ENCODE measurements at regions not wholly inside any gene's neighbourhood (a gene's known extent, or its start where the extent isn't known, plus 50 kb on each side); places are given as distances from the start of the nearest gene placed in this dataset.

GRCh38 chr17:71975331-71975801 lies 145.5 kb upstream of the SOX9 start:
- no peaks in the 10 kb centered on the region for H3K36me3 ChIP-seq (ENCODE audit: control insufficient read depth in 2 of 2, extremely low read depth in 1 of 2, insufficient read depth in 2 of 2, low read length in 2 of 2)
- dilution Hi-C loops (cut with MboI; ENCODE audit: extremely low pct_ligation_motif_present, low sequenced_read_pairs) = no loop called here
- DNase-seq (ENCODE audit: low read depth, low spot score) (no peak), FAIRE-seq (peak; percentile 75)
- no peaks in the 10 kb centered on the region for H3K27me3 ChIP-seq (ENCODE audit: control insufficient read depth, extremely low read depth, insufficient read depth, low read length)
- peak overlapping the region; percentile 81 for H3K4me2 ChIP-seq (ENCODE audit: control insufficient read depth, extremely low read depth, insufficient read depth, low read depth, low read length)
- TF ChIP-seq CTCF (optimal IDR thresholded peaks at IDR 0.05 in 1 of 3, IDR thresholded peaks at IDR 0.05 in 1 of 3, conservative IDR thresholded peaks at IDR 0.05 in 1 of 3; ENCODE audit: extremely low read depth in 1 of 3, insufficient read depth in 2 of 3, low read length in 3 of 3) = no peak
- no peak for TF ChIP-seq EZH2 (IDR thresholded peaks at IDR 0.05; ENCODE audit: low read length)
- H3K9me1 ChIP-seq (ENCODE audit: control insufficient read depth, extremely low read depth, insufficient read depth, low read length) = no peaks in the 10 kb centered on the region
- peaks cover 35% of the 10 kb centered on the region for H3K4me1 ChIP-seq (ENCODE audit: control insufficient read depth, extremely low read depth, insufficient read depth, low read length)
- peak overlapping the region in 2 of 3 experiments; percentile 59 to 66 for H3K4me3 ChIP-seq (ENCODE audit: control insufficient read depth in 2 of 3, extremely low read depth in 1 of 3, insufficient read depth in 2 of 3, low read depth in 1 of 3, low read length in 3 of 3)
- peak overlapping the region; percentile 88 for H2AFZ ChIP-seq (ENCODE audit: control insufficient read depth, low read length)
- H4K20me1 ChIP-seq (ENCODE audit: control insufficient read depth, extremely low read depth, insufficient read depth, low read length) = no peaks in the 10 kb centered on the region
- no peaks in the 10 kb centered on the region for H3K9me3 ChIP-seq (ENCODE audit: control insufficient read depth, low read depth, low read length)
- H3K27ac ChIP-seq (ENCODE audit: control insufficient read depth, insufficient read depth, low read length) = peak overlapping the region; percentile 87
- H3K79me2 ChIP-seq (ENCODE audit: control insufficient read depth, insufficient read depth, low read length) = no peaks in the 10 kb centered on the region
- H3K9ac ChIP-seq (ENCODE audit: control insufficient read depth, extremely low read depth, insufficient read depth, low read length) = peak overlapping the region; percentile 69

GRCh38 chr17:71976011-71976649 lies 144.7 kb upstream of the SOX9 start:
- Histone ChIP-seq H3K4me2 (ENCODE audit: control insufficient read depth, extremely low read depth, insufficient read depth, low read depth, low read length) (peak overlapping the region; percentile 81), H3K9ac (ENCODE audit: control insufficient read depth, extremely low read depth, insufficient read depth, low read length) (peak overlapping the region; percentile 69), H3K9me1 (ENCODE audit: control insufficient read depth, extremely low read depth, insufficient read depth, low read length) (no peaks in the 10 kb centered on the region), H3K4me3 (ENCODE audit: control insufficient read depth in 2 of 3, extremely low read depth in 1 of 3, insufficient read depth in 2 of 3, low read depth in 1 of 3, low read length in 3 of 3) (no peak overlapping the region), H3K9me3 (ENCODE audit: control insufficient read depth, low read depth, low read length) (no peaks in the 10 kb centered on the region), H3K27ac (ENCODE audit: control insufficient read depth, insufficient read depth, low read length) (peak overlapping the region; percentile 87), H2AFZ (ENCODE audit: control insufficient read depth, low read length) (peak overlapping the region; percentile 74), H3K27me3 (ENCODE audit: control insufficient read depth, extremely low read depth, insufficient read depth, low read length) (no peaks in the 10 kb centered on the region), H3K79me2 (ENCODE audit: control insufficient read depth, insufficient read depth, low read length) (no peaks in the 10 kb centered on the region), H4K20me1 (ENCODE audit: control insufficient read depth, extremely low read depth, insufficient read depth, low read length) (no peaks in the 10 kb centered on the region), H3K36me3 (ENCODE audit: control insufficient read depth in 2 of 2, extremely low read depth in 1 of 2, insufficient read depth in 2 of 2, low read length in 2 of 2) (no peaks in the 10 kb centered on the region), H3K4me1 (ENCODE audit: control insufficient read depth, extremely low read depth, insufficient read depth, low read length) (peaks cover 30% of the 10 kb centered on the region)
- dilution Hi-C loops (cut with MboI; ENCODE audit: extremely low pct_ligation_motif_present, low sequenced_read_pairs) = no loop called here
- FAIRE-seq = peak; percentile 88
- TF ChIP-seq CTCF (optimal IDR thresholded peaks at IDR 0.05 in 1 of 3, IDR thresholded peaks at IDR 0.05 in 1 of 3, conservative IDR thresholded peaks at IDR 0.05 in 1 of 3; ENCODE audit: extremely low read depth in 1 of 3, insufficient read depth in 2 of 3, low read length in 3 of 3) (no peak), EZH2 (IDR thresholded peaks at IDR 0.05; ENCODE audit: low read length) (no peak)
- peak; percentile 92 for DNase-seq (ENCODE audit: low read depth, low spot score)

All from keratinocyte (primary cell).